BJ (cell line): ENCODE measurements at regions not wholly inside any gene's neighbourhood (a gene's known extent, or its start where the extent isn't known, plus 50 kb on each side); places are given as distances from the start of the nearest gene placed in this dataset.
"Not testable (repeated sequence)": the region's sequence is repeated elsewhere in the genome, so short reads cannot be mapped to it uniquely, and the experiment has no call there.

Experiments used
- CTCF ChIA-PET: fragments of 350-600 bp; formaldehyde crosslinking; extraction: SDS; loops from one replicate; lab custom pipeline; 2021; ENCODE audit warnings: antibody characterized with exemption, inconsistent platforms; lab: Yijun Ruan, JAX
- POLR2A ChIA-PET: fragments of 300-600 bp; sonication (Branson Sonifier 250); formaldehyde crosslinking; extraction: SDS; loops from one replicate; lab custom pipeline; 2021; ENCODE audit warnings: antibody characterized with exemption; lab: Charles Lee
- DNase-seq: peaks from one replicate; pipeline ENCODE4 v3.0.0-alpha.2; 2011; ENCODE audit warnings: low read depth
- H3K27me3 ChIP-seq: 2 replicates; pipeline ENCODE4 v1.6.0; 2011; ENCODE audit warnings: low read length; ENCODE audit not compliant: control insufficient read depth, insufficient read depth
- H3K36me3 ChIP-seq: 2 replicates; pipeline ENCODE4 v1.5.1; 2011; ENCODE audit warnings: low read length; ENCODE audit not compliant: control insufficient read depth, insufficient read depth
- H3K4me3 ChIP-seq: 2 replicates; pipeline ENCODE4 v1.5.1; 2011; ENCODE audit warnings: low read depth, mild to moderate bottlenecking, control low read depth, low read length
- TF ChIP-seq, protein P1 (sequence below): IDR thresholded peaks from 2 replicates; pipeline ENCODE4 v1.5.1; 2011; ENCODE audit warnings: low read depth, mild to moderate bottlenecking, control low read depth, inconsistent platforms, low read length, moderate library complexity; ENCODE audit not compliant: insufficient read depth

DNA sequence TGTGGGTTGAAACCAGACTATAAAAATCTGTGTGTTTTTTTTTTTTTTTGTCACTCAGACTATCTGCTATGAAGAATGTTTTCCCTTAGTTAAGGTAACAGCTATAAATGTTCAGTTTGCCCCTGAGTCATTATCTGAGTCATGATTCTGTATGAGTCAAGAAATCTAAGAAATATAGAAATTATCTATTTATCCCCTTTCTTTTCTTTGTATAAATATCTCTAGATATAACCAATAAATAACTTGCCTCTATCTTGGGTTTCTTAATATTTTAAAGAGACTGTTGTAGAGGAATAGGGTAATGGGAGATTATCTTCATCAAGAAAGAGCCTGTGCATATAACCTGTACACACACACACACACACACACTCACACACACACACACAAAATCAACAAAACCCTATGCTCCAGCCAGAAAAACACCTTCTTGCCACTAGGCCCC lies 161.7 kb upstream of the EEA1 start:
- CTCF ChIA-PET: interaction anchor here (1.4 kb wide), 1 partner anchor 31 kb away, joined by 3 read pairs; no protein-coding TSS in a partner anchor
- DNase-seq: no peak
- Histone ChIP-seq H3K27me3 (no peaks in the 10 kb centered on the region), H3K4me3 (no peak overlapping the region), H3K36me3 (no peaks in the 10 kb centered on the region)
- POLR2A ChIA-PET: no interaction called here
- TF ChIP-seq, protein P1, sequence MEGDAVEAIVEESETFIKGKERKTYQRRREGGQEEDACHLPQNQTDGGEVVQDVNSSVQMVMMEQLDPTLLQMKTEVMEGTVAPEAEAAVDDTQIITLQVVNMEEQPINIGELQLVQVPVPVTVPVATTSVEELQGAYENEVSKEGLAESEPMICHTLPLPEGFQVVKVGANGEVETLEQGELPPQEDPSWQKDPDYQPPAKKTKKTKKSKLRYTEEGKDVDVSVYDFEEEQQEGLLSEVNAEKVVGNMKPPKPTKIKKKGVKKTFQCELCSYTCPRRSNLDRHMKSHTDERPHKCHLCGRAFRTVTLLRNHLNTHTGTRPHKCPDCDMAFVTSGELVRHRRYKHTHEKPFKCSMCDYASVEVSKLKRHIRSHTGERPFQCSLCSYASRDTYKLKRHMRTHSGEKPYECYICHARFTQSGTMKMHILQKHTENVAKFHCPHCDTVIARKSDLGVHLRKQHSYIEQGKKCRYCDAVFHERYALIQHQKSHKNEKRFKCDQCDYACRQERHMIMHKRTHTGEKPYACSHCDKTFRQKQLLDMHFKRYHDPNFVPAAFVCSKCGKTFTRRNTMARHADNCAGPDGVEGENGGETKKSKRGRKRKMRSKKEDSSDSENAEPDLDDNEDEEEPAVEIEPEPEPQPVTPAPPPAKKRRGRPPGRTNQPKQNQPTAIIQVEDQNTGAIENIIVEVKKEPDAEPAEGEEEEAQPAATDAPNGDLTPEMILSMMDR: no peak

DNA sequence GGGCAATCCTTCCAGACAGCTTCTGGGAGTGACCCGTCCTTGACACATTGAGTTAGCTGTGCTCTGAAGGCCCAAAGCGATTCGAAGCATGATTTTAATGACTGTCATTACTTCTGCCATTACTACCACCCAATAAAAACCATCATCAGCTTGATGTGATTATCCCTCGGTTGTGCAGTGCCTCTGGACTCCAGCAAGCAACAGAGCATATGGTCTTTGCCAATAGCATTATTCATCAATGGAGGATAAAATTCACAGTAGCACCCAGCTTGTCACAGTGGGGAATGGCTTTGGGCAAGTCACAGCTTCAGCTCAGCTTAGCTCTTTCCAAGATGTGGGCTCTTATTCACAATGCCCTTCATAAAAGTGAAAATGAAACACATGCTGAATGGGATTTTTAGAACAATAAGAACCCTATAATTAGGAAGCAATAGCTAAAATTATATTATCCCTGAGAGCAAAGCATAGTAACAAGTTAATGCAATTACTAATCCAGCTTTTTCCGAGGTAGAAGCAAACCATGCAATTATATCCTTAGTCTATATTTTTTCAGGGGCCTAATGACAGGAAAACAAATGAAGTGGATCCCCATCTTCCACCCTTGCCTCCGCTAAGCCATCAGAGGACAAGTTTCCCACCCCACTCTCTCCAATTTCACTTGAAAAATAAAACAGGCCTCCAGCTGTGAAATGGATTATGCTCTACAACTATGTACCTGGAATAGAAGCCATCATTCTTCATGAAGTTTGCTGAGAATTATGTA lies 163.0 kb upstream of the EEA1 start:
- Histone ChIP-seq H3K4me3 (no peak overlapping the region), H3K36me3 (no peaks in the 10 kb centered on the region), H3K27me3 (no peaks in the 10 kb centered on the region)
- TF ChIP-seq, protein P1: no peak
- ChIA-PET CTCF (interaction anchor here (0.9 to 1.4 kb wide), 3 partner anchors 9 to 30 kb away, joined by 3 read pairs; no protein-coding TSS in a partner anchor), POLR2A (no interaction called here)
- no peak for DNase-seq

DNA sequence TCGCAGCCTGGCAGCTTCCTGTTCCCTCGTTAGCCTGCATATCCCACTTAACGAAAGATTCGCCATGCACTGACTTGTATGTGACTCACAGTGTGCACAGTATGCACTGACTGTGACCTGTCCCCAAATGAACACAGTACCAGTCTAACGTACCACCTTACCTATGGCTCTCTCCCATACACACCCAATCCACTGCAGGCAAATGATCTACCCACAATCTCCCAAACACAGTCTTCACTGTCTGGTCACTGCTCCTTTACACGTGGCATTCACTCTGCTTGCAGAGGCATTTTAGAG lies 163.5 kb upstream of the EEA1 start:
- H3K27me3 ChIP-seq: no peaks in the 10 kb centered on the region
- TF ChIP-seq, protein P1: no peak
- ChIA-PET CTCF (interaction anchor here (1.3 kb wide), 1 partner anchor 8 kb away, joined by 3 read pairs; no protein-coding TSS in a partner anchor), POLR2A (no interaction called here)
- DNase-seq: no peak
- H3K36me3 ChIP-seq: no peaks in the 10 kb centered on the region
- no peak overlapping the region for H3K4me3 ChIP-seq

DNA sequence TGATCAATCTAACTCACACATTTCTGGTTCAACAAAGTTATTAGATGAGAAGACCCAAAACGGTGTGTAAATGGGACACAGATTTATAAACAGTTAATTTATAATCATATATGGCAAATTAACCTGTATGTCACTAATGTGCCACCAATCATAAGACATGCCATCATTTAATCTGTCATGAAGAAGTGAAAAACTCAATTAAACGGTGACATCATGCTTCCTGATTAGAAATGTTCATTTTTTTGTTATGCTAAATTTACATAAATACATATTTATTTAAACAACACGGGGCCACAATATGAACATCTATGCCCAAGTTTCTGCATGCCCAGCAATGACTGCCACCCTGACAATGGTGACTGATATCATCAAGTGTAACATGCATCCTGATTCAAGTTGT lies 164.1 kb upstream of the EEA1 start:
- no peaks in the 10 kb centered on the region for H3K36me3 ChIP-seq
- H3K27me3 ChIP-seq: no peaks in the 10 kb centered on the region
- no peak for DNase-seq
- ChIA-PET POLR2A (no interaction called here), CTCF (no interaction called here)
- TF ChIP-seq, protein P1: no peak
- no peak overlapping the region for H3K4me3 ChIP-seq

DNA sequence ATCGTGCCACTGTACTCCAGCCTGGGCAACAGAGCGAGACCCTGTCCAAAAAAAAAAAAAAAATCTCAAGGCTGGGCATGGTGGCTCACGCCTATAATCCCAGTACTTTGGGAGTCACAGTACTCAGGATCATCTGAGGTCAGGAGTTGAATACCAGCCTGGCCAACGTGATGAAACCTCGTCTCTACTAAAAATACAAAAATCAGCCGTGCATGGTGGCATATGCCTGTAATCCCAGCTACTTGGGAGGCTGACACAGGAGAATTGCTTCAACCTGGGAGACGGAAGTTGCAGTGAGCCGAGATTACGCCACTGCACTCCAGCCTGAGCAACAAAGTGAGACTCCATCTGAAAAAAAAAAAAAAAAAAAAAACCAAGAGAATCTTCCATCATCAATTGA lies 165.1 kb upstream of the EEA1 start:
- not testable (repeated sequence) for H3K27me3 ChIP-seq, DNase-seq, H3K4me3 ChIP-seq, H3K36me3 ChIP-seq
- CTCF ChIA-PET: interaction anchor here (0.6 kb wide), 2 partner anchors 67 to 104 kb away, joined by 4 to 5 read pairs; no protein-coding TSS in a partner anchor
- POLR2A ChIA-PET: interaction anchor here (0.7 kb wide), 1 partner anchor 163 kb away, joined by 8 read pairs; no protein-coding TSS in a partner anchor
